ENCODE measurements at regions not wholly inside any gene's neighbourhood (a gene's known extent, or its start where the extent isn't known, plus 50 kb on each side); places are given as distances from the start of the nearest gene placed in this dataset.

DNA sequence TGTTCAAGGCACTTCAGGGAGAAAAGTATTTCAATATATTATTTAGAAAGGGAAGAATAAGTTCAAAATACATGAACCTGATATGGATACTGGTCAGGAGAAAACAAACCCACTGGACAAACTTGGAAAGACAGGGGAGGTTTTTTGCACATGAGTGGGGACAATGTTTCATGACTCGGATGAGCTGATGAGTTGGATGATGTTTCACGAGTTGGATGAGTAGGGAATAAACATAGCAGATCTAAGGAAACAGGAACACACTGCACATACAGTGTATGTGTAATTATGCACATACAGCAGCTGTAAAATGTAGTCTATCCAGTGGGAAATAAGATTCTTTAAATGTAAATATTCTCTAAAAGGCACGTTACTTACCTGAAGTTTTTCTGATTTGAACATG is 682.9 kb upstream of the ADAMTS5 start:
- H3K4me3 Mint-ChIP-seq: no peak overlapping the region
- no peaks in the 10 kb centered on the region for H3K4me1 ChIP-seq (ENCODE audit: control insufficient read depth, insufficient read depth, low read length)
- no peak for DNase-seq
- H3K4me3 ChIP-seq (ENCODE audit: low read length): no peak overlapping the region
- 94 to 100% methylated on average over 2 to 3 of the region's 3 CpGs for WGBS, 2 experiments (ENCODE audit: insufficient coverage in 1 of 2, insufficient read length in 1 of 2)
- H3K9me3 ChIP-seq (ENCODE audit: control insufficient read depth, low read length): no peaks in the 10 kb centered on the region
- TF ChIP-seq, protein P1, sequence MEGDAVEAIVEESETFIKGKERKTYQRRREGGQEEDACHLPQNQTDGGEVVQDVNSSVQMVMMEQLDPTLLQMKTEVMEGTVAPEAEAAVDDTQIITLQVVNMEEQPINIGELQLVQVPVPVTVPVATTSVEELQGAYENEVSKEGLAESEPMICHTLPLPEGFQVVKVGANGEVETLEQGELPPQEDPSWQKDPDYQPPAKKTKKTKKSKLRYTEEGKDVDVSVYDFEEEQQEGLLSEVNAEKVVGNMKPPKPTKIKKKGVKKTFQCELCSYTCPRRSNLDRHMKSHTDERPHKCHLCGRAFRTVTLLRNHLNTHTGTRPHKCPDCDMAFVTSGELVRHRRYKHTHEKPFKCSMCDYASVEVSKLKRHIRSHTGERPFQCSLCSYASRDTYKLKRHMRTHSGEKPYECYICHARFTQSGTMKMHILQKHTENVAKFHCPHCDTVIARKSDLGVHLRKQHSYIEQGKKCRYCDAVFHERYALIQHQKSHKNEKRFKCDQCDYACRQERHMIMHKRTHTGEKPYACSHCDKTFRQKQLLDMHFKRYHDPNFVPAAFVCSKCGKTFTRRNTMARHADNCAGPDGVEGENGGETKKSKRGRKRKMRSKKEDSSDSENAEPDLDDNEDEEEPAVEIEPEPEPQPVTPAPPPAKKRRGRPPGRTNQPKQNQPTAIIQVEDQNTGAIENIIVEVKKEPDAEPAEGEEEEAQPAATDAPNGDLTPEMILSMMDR (conservative IDR thresholded peaks at IDR 0.05): no peak
- H3K27ac Mint-ChIP-seq: no peak overlapping the region
- H3K36me3 Mint-ChIP-seq (ENCODE audit: low read depth): no peaks in the 10 kb centered on the region
- H3K36me3 ChIP-seq (ENCODE audit: control insufficient read depth, insufficient read depth, low read length): no peaks in the 10 kb centered on the region
- H3K27me3 Mint-ChIP-seq (ENCODE audit: insufficient read depth): no peaks in the 10 kb centered on the region
- no peaks in the 10 kb centered on the region for H3K27me3 ChIP-seq (ENCODE audit: control insufficient read depth, insufficient read depth, low read length, poor library complexity, severe bottlenecking)
- no peaks in the 10 kb centered on the region for H3K4me1 Mint-ChIP-seq
- no peak overlapping the region for H3K27ac ChIP-seq (ENCODE audit: low read depth, low read length)
- H3K9me3 Mint-ChIP-seq: peaks cover 2% of the 10 kb centered on the region
- H3K9ac ChIP-seq (ENCODE audit: extremely low read depth, low read length, poor library complexity, severe bottlenecking): no peak overlapping the region

DNA sequence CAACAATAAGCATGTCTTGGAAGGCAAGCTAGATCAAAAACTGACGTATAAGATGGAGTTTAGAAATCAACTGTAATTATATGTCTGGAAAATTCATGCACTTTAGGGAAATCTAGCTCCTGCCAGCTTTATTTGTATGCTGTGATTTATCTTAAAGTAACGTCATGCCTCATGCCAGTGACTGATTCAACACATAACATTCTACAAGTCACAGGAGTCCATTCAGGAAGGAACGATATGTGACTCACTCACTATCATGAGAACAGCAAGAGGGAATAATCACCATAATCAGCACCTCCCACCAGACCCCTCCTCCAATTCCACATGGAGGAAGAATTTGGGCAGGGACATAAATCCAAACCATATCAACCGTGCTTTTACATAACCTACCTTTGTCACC is 682.4 kb upstream of the ADAMTS5 start:
- no peak overlapping the region for H3K4me3 Mint-ChIP-seq
- H3K4me1 ChIP-seq (ENCODE audit: control insufficient read depth, insufficient read depth, low read length): no peaks in the 10 kb centered on the region
- TF ChIP-seq, protein P1 (conservative IDR thresholded peaks at IDR 0.05): no peak
- no peaks in the 10 kb centered on the region for H3K9me3 ChIP-seq (ENCODE audit: control insufficient read depth, low read length)
- no peaks in the 10 kb centered on the region for H3K27me3 ChIP-seq (ENCODE audit: control insufficient read depth, insufficient read depth, low read length, poor library complexity, severe bottlenecking)
- H3K36me3 ChIP-seq (ENCODE audit: control insufficient read depth, insufficient read depth, low read length): no peaks in the 10 kb centered on the region
- no peaks in the 10 kb centered on the region for H3K27me3 Mint-ChIP-seq (ENCODE audit: insufficient read depth)
- DNase-seq: no peak
- no peak overlapping the region for H3K4me3 ChIP-seq (ENCODE audit: low read length)
- 92 to 100% methylated on average over 3 to 4 of the region's 4 CpGs for WGBS, 2 experiments (ENCODE audit: insufficient coverage in 1 of 2, insufficient read length in 1 of 2)
- H3K27ac Mint-ChIP-seq: no peak overlapping the region
- H3K27ac ChIP-seq (ENCODE audit: low read depth, low read length): no peak overlapping the region
- H3K9ac ChIP-seq (ENCODE audit: extremely low read depth, low read length, poor library complexity, severe bottlenecking): no peak overlapping the region
- H3K9me3 Mint-ChIP-seq: peaks cover 2% of the 10 kb centered on the region
- H3K36me3 Mint-ChIP-seq (ENCODE audit: low read depth): peaks cover 1% of the 10 kb centered on the region
- H3K4me1 Mint-ChIP-seq: no peaks in the 10 kb centered on the region

DNA sequence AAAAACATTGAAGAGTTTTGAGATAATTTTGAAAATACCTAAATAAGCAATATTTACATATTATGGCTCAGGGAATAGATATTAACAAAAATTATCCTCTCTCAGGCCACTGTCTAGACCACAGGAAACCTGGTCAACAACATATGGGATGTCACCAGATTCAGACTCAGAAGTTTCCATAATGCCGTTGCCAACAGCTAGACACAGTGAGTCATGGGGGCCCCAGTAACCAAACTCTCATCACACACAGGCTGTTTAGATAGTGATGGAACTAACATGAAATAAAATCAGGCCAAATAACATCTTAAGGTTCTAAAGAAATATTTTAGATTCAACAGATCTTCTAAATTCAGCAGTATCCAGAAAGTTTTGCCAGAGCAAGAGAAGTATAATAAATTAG is 681.7 kb upstream of the ADAMTS5 start:
- Mint-ChIP-seq H3K27ac (no peak overlapping the region), H3K4me1 (no peaks in the 10 kb centered on the region), H3K27me3 (ENCODE audit: insufficient read depth) (no peaks in the 10 kb centered on the region), H3K4me3 (no peak overlapping the region), H3K9me3 (peaks cover 5% of the 10 kb centered on the region), H3K36me3 (ENCODE audit: low read depth) (peaks cover 5% of the 10 kb centered on the region)
- Histone ChIP-seq H3K4me1 (ENCODE audit: control insufficient read depth, insufficient read depth, low read length) (no peaks in the 10 kb centered on the region), H3K4me3 (ENCODE audit: low read length) (no peak overlapping the region), H3K36me3 (ENCODE audit: control insufficient read depth, insufficient read depth, low read length) (no peaks in the 10 kb centered on the region), H3K27ac (ENCODE audit: low read depth, low read length) (no peak overlapping the region), H3K9me3 (ENCODE audit: control insufficient read depth, low read length) (peaks cover 5% of the 10 kb centered on the region), H3K9ac (ENCODE audit: extremely low read depth, low read length, poor library complexity, severe bottlenecking) (no peak overlapping the region), H3K27me3 (ENCODE audit: control insufficient read depth, insufficient read depth, low read length, poor library complexity, severe bottlenecking) (no peaks in the 10 kb centered on the region)
- 100% methylated on average over 1 of the region's 1 CpG for WGBS, 2 experiments (ENCODE audit: insufficient coverage in 1 of 2, insufficient read length in 1 of 2)
- no peak for DNase-seq
- TF ChIP-seq, protein P1 (conservative IDR thresholded peaks at IDR 0.05): no peak

Data from endodermal cell (in vitro differentiated cells).